Upper lobe of left lung (tissue), 4 donors: ENCODE measurements at regions not wholly inside any gene's neighbourhood (a gene's known extent, or its start where the extent isn't known, plus 50 kb on each side); places are given as distances from the start of the nearest gene placed in this dataset.

Source experiments
- CTCF ChIP-seq, 6 experiments: fragments of 450-650 bp in 4 of 6; fragments of 200-600 bp in 2 of 6; sonication (generic) in 2 of 6; IDR thresholded peaks; one replicate each; pipeline ENCODE4 v1.5.1; 2016 to 2019; ENCODE audit warnings: antibody characterized with exemption in 6 of 6
- POLR2A ChIP-seq, 4 donors: fragments of 450-650 bp; IDR thresholded peaks; one replicate each; pipeline ENCODE4 v1.5.1; 2016 to 2017; ENCODE audit warnings: antibody characterized with exemption in 4 of 4, mild to moderate bottlenecking in 2 of 4

DNA sequence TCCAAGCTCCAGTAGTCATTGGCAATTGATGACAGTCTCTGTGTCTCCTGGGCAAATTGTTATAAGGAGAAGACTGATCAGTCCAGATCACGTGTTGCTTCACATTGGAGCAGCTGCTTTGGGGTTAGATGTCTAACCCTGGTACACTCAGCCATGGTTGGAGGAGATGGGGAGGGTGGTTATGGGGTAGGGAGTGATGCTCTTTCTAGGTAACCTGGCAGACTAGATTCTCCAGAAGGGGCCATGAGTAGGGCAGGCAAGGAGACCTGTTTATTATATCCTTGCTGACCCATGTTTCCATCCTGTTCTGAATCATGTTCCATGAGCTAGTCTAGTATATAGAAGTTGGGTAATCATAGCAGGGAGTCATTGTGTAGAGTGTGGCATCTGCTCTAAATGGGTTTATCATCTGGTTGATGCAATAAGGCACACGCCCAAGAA, 50.8 kb upstream of the BACH2 start:
- TF ChIP-seq CTCF (IDR thresholded peaks at IDR 0.05) (no peak), POLR2A (IDR thresholded peaks at IDR 0.05) (no peak)
